ENCODE measurements at regions not wholly inside any gene's neighbourhood (a gene's known extent, or its start where the extent isn't known, plus 50 kb on each side); places are given as distances from the start of the nearest gene placed in this dataset.

- TF ChIP-seq FOXK2 (IDR thresholded peaks at IDR 0.05) (no peak), FOXA1 (IDR thresholded peaks at IDR 0.05) (no peak), FOXM1 (IDR thresholded peaks at IDR 0.05; ENCODE audit: borderline replicate concordance) (no peak), HDGF (IDR thresholded peaks at IDR 0.05; ENCODE audit: borderline replicate concordance) (no peak), SUZ12 (IDR thresholded peaks at IDR 0.05) (no peak), SP1 (IDR thresholded peaks at IDR 0.05) (no peak), PKNOX1 (IDR thresholded peaks at IDR 0.05) (no peak), NFRKB (IDR thresholded peaks at IDR 0.05) (no peak), ARNT (IDR thresholded peaks at IDR 0.05) (no peak), ELF4 (IDR thresholded peaks at IDR 0.05) (no peak), LEF1 (IDR thresholded peaks at IDR 0.05; ENCODE audit: borderline replicate concordance) (no peak), BHLHE40 (IDR thresholded peaks at IDR 0.05; ENCODE audit: borderline replicate concordance) (no peak), TARDBP (IDR thresholded peaks at IDR 0.05) (no peak), ZNF384 (IDR thresholded peaks at IDR 0.05) (no peak)
Observed at GRCh38 chr15:85324202-85324601, 56.2 kb upstream of the AKAP13 start.

All from HEK293T (cell line).